H9 (cell line): ENCODE measurements at regions not wholly inside any gene's neighbourhood (a gene's known extent, or its start where the extent isn't known, plus 50 kb on each side); places are given as distances from the start of the nearest gene placed in this dataset.

ENCODE experiments used
- DNase-seq: peaks from one replicate; pipeline ENCODE4 v3.0.0-alpha.2; 2017
- H2AFZ ChIP-seq: one replicate; pipeline ENCODE4 v1.6.1; 2013; ENCODE audit warnings: mild to moderate bottlenecking, low read length, control low read depth, moderate library complexity
- H2AK5ac ChIP-seq: 2 replicates; pipeline ENCODE4 v1.6.1; 2013; ENCODE audit warnings: low read length, control low read depth, mixed read lengths; ENCODE audit not compliant: insufficient read length
- H2BK120ac ChIP-seq: one replicate; pipeline ENCODE4 v1.6.1; 2013; ENCODE audit warnings: low read depth, mild to moderate bottlenecking, low read length, control low read depth, inconsistent platforms; ENCODE audit not compliant: poor library complexity, severe bottlenecking
- H2BK12ac ChIP-seq: 2 replicates; pipeline ENCODE4 v1.6.1; 2013; ENCODE audit warnings: low read length, control low read depth, mixed read lengths, low read depth; ENCODE audit not compliant: insufficient read length
- H2BK15ac ChIP-seq: 2 replicates; pipeline ENCODE4 v1.6.1; 2013; ENCODE audit warnings: low read depth, low read length, control low read depth
- H2BK20ac ChIP-seq: one replicate; pipeline ENCODE4 v1.6.1; 2013; ENCODE audit warnings: low read depth, mild to moderate bottlenecking, low read length, control low read depth, inconsistent platforms; ENCODE audit not compliant: poor library complexity, severe bottlenecking
- H2BK5ac ChIP-seq: 2 replicates; pipeline ENCODE4 v1.6.1; 2013; ENCODE audit warnings: low read length, control low read depth, mixed read lengths; ENCODE audit not compliant: insufficient read length
- H3K14ac ChIP-seq: 2 replicates; pipeline ENCODE4 v1.6.1; 2013; ENCODE audit warnings: low read length, control low read depth; ENCODE audit not compliant: insufficient read depth
- H3K18ac ChIP-seq: 2 replicates; pipeline ENCODE4 v1.6.1; 2013; ENCODE audit warnings: low read depth, mild to moderate bottlenecking, mixed read lengths, low read length, control low read depth; ENCODE audit not compliant: insufficient read length
- H3K23ac ChIP-seq: 2 replicates; pipeline ENCODE4 v1.6.1; 2013; ENCODE audit warnings: low read length, control low read depth, mixed read lengths, low read depth; ENCODE audit not compliant: insufficient read length
- H3K23me2 ChIP-seq: 2 replicates; pipeline ENCODE4 v1.6.1; 2013; ENCODE audit warnings: low read depth, mild to moderate bottlenecking, mixed read lengths, low read length, control low read depth; ENCODE audit not compliant: insufficient read length, poor library complexity, severe bottlenecking
- H3K27ac ChIP-seq: 2 replicates; pipeline ENCODE4 v1.5.1; 2013; ENCODE audit warnings: low read length, control low read depth, mixed read lengths, low read depth; ENCODE audit not compliant: insufficient read length
- H3K27me3 ChIP-seq: 2 replicates; pipeline ENCODE4 v1.6.1; 2013; ENCODE audit warnings: low read length, control low read depth, inconsistent platforms; ENCODE audit not compliant: insufficient read depth
- H3K4ac ChIP-seq: 2 replicates; pipeline ENCODE4 v1.6.1; 2013; ENCODE audit warnings: low read depth, mild to moderate bottlenecking, control low read depth, inconsistent platforms, low read length, moderate library complexity
- H3K4me1 ChIP-seq: 2 replicates; pipeline ENCODE4 v1.6.1; 2013; ENCODE audit warnings: low read length, control low read depth, inconsistent platforms; ENCODE audit not compliant: insufficient read depth
- H3K4me2 ChIP-seq: 2 replicates; pipeline ENCODE4 v1.6.1; 2013; ENCODE audit warnings: low read length, control low read depth, mixed read lengths; ENCODE audit not compliant: insufficient read length, insufficient read depth
- H3K56ac ChIP-seq: 2 replicates; pipeline ENCODE4 v1.6.1; 2013; ENCODE audit warnings: low read depth, mild to moderate bottlenecking, mixed read lengths, low read length, control low read depth; ENCODE audit not compliant: insufficient read length
- H3K79me1 ChIP-seq: 2 replicates; pipeline ENCODE4 v1.6.1; 2013; ENCODE audit warnings: low read depth, mild to moderate bottlenecking, moderate library complexity, low read length, control low read depth, inconsistent platforms; ENCODE audit not compliant: insufficient read depth, poor library complexity, severe bottlenecking
- H3K79me2 ChIP-seq: 2 replicates; pipeline ENCODE4 v1.6.1; 2013; ENCODE audit warnings: low read length, control low read depth, inconsistent platforms; ENCODE audit not compliant: insufficient read depth
- H3K9ac ChIP-seq: 2 replicates; pipeline ENCODE4 v1.6.1; 2013; ENCODE audit warnings: low read length, control low read depth, mixed read lengths; ENCODE audit not compliant: insufficient read length; ENCODE audit errors: extremely low read depth
- H3K9me3 ChIP-seq: one replicate; pipeline ENCODE4 v1.6.1; 2013; ENCODE audit warnings: low read depth, low read length, inconsistent platforms; ENCODE audit not compliant: control insufficient read depth
- H3T11ph ChIP-seq: one replicate; pipeline ENCODE4 v1.6.1; 2013; ENCODE audit warnings: mild to moderate bottlenecking, low read length, control low read depth, inconsistent platforms
- H4K20me1 ChIP-seq: one replicate; pipeline ENCODE4 v1.6.1; 2013; ENCODE audit not compliant: control insufficient read depth, insufficient read length, insufficient read depth
- H4K5ac ChIP-seq: 2 replicates; pipeline ENCODE4 v1.6.1; 2013; ENCODE audit warnings: low read depth, mild to moderate bottlenecking, mixed read lengths, low read length, control low read depth; ENCODE audit not compliant: insufficient read length
- H4K8ac ChIP-seq: replicated peaks from 2 replicates; pipeline ENCODE4 v1.6.1; 2013; ENCODE audit warnings: low read length, control low read depth, mixed read lengths, low read depth; ENCODE audit not compliant: insufficient read length
- H4K91ac ChIP-seq: 2 replicates; pipeline ENCODE4 v1.6.1; 2013; ENCODE audit warnings: low read depth, mild to moderate bottlenecking, moderate library complexity, mixed read lengths, low read length, control low read depth; ENCODE audit not compliant: insufficient read length
- H3K27ac Mint-ChIP-seq, 3 experiments: 2 replicates in 2 of 3; 3 replicates in 1 of 3; pipeline ENCODE4 v1.8.0; 2020 to 2021; ENCODE audit warnings: mixed read lengths in 3 of 3, mild to moderate bottlenecking in 1 of 3, moderate library complexity in 1 of 3
- H3K27me3 Mint-ChIP-seq: 2 replicates; pipeline ENCODE4 v1.8.0; 2021; ENCODE audit warnings: low read depth, mild to moderate bottlenecking, moderate library complexity, mixed read lengths
- H3K36me3 Mint-ChIP-seq, 3 experiments: 2 replicates in 2 of 3; 3 replicates in 1 of 3; pipeline ENCODE4 v1.8.0; 2020 to 2021; ENCODE audit warnings: low read depth in 3 of 3, mixed read lengths in 3 of 3; ENCODE audit not compliant: insufficient read depth in 1 of 3
- H3K4me1 Mint-ChIP-seq, 2 experiments: 2 replicates each; pipeline ENCODE4 v1.8.0; 2020; ENCODE audit warnings: mixed read lengths in 2 of 2
- H3K4me3 Mint-ChIP-seq, 2 experiments: 2 replicates in 1 of 2; 3 replicates in 1 of 2; pipeline ENCODE4 v1.8.0; 2020 to 2021; ENCODE audit warnings: mild to moderate bottlenecking in 2 of 2, mixed read lengths in 2 of 2, moderate library complexity in 1 of 2
- H3K9me3 Mint-ChIP-seq, 2 experiments: 2 replicates in 1 of 2; 3 replicates in 1 of 2; pipeline ENCODE4 v1.8.0; 2020; ENCODE audit warnings: mild to moderate bottlenecking in 2 of 2, mixed read lengths in 2 of 2, moderate library complexity in 1 of 2
- CTCF ChIP-seq: fragments of 200-600 bp; sonication (generic); conservative IDR thresholded peaks from 3 replicates; pipeline ENCODE4 v1.8.0; 2021; ENCODE audit warnings: antibody characterized with exemption, mild to moderate bottlenecking
- WGBS: extraction: QIAGEN DNeasy Blood & Tissue Kit; methylation state at CpG from one replicate; pipeline ENCODE4 v1.1.7; 2013; ENCODE audit warnings: missing lambda C conversion rate, low lambda C conversion rate, mixed read lengths; ENCODE audit not compliant: insufficient read length; ENCODE audit errors: extremely low coverage; 5-methylcytosine and 5-hydroxymethylcytosine counted together

GRCh38 chr2:5173876-5174535 lies 518.2 kb upstream of the SOX11 start:
- H4K8ac ChIP-seq = no peak overlapping the region
- no peak overlapping the region for H3K14ac ChIP-seq
- no peaks in the 10 kb centered on the region for H3K23me2 ChIP-seq
- no peak overlapping the region for H2BK5ac ChIP-seq
- TF ChIP-seq CTCF = no peak
- no peak overlapping the region for H4K91ac ChIP-seq
- Mint-ChIP-seq H3K36me3 (no peaks in the 10 kb centered on the region), H3K4me1 (no peaks in the 10 kb centered on the region), H3K4me3 (no peak overlapping the region), H3K9me3 (no peaks in the 10 kb centered on the region), H3K27me3 (no peaks in the 10 kb centered on the region), H3K27ac (no peak overlapping the region)
- H3T11ph ChIP-seq = no peak overlapping the region
- H2AK5ac ChIP-seq = no peak overlapping the region
- no peak overlapping the region for H3K18ac ChIP-seq
- H4K20me1 ChIP-seq = no peaks in the 10 kb centered on the region
- H3K56ac ChIP-seq = no peak overlapping the region
- H3K4ac ChIP-seq = no peak overlapping the region
- H2BK20ac ChIP-seq = no peak overlapping the region
- no peaks in the 10 kb centered on the region for H3K79me2 ChIP-seq
- H3K9ac ChIP-seq = no peak overlapping the region
- H3K23ac ChIP-seq = no peak overlapping the region
- no peak overlapping the region for H3K27ac ChIP-seq
- no CpG with 5 or more reads among the region's 2 CpGs for WGBS
- no peaks in the 10 kb centered on the region for H3K9me3 ChIP-seq
- no peak overlapping the region for H2BK120ac ChIP-seq
- H3K4me1 ChIP-seq = no peaks in the 10 kb centered on the region
- no peaks in the 10 kb centered on the region for H3K27me3 ChIP-seq
- no peak overlapping the region for H2AFZ ChIP-seq
- no peak overlapping the region for H4K5ac ChIP-seq
- H3K79me1 ChIP-seq = no peaks in the 10 kb centered on the region
- H2BK15ac ChIP-seq = no peak overlapping the region
- no peak overlapping the region for H3K4me2 ChIP-seq
- no peak overlapping the region for H2BK12ac ChIP-seq
- no peak for DNase-seq
